ENCODE measurements at regions not wholly inside any gene's neighbourhood (a gene's known extent, or its start where the extent isn't known, plus 50 kb on each side); places are given as distances from the start of the nearest gene placed in this dataset.
"Not testable (repeated sequence)": the region's sequence is repeated elsewhere in the genome, so short reads cannot be mapped to it uniquely, and the experiment has no call there.

GRCh38 chr7:159335181-159335926, 190.7 kb upstream of the VIPR2 start:
- not testable (repeated sequence) for DNase-seq (ENCODE audit: low read depth in 4 of 4, low spot score in 3 of 4)

- DNase-seq (ENCODE audit: low read depth in 4 of 4, low spot score in 3 of 4), result not testable (repeated sequence)
Observed at GRCh38 chr7:159332854-159333479, 188.3 kb upstream of the VIPR2 start.

- no peak for DNase-seq (ENCODE audit: low read depth in 4 of 4, low spot score in 3 of 4)
Observed at GRCh38 chr7:159331462-159331861, 186.8 kb upstream of the VIPR2 start.

GRCh38 chr7:159329818-159330378, 185.2 kb upstream of the VIPR2 start:
- DNase-seq (ENCODE audit: low read depth in 4 of 4, low spot score in 3 of 4), result no peak

GRCh38 chr7:159328096-159328495, 183.4 kb upstream of the VIPR2 start:
- no peak for DNase-seq (ENCODE audit: low read depth in 4 of 4, low spot score in 3 of 4)

DNA sequence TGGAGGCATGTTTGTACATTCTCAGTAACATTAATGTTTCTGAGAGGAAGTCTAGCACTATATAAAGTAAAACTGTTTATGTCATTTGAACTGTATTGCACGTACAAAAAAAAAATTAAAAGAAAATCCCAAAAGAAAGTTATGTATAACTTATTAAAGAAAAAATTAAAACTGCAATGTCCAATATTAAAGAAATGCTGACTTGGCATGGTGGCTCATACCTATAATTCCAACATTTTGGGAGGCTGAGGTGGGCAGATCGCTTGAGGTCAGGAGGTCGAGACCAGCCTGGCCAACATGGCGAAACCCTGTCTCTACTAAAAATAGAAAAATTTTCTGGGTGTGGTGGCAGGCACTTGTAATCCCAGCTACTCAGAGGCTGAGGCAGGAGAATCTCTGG, 178.7 kb upstream of the VIPR2 start:
- no peak for DNase-seq (ENCODE audit: low read depth in 4 of 4, low spot score in 3 of 4)

DNA sequence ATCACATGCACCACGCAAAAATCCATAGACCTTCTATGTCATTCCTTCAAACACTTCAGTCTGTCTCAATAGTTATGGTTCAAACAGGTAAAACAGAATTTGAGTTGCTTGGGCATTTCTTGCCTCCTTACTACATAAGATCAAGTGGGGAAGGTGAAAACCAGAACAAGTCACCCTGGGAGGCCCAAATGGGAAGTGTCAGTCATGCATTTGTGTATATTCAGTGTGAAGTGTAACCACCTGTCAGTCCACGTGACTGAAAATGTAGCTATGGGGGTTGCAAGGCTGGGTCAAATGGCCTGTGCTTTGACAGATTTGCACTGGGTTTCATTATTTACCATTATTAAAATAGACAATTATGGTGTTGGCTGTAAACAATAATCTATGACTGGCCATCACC, 176.6 kb upstream of the VIPR2 start:
- no peak for DNase-seq (ENCODE audit: low read depth in 4 of 4, low spot score in 3 of 4)

GRCh38 chr7:159318682-159319351, 174.2 kb upstream of the VIPR2 start:
- no peak for DNase-seq (ENCODE audit: low read depth in 4 of 4, low spot score in 3 of 4)

DNA sequence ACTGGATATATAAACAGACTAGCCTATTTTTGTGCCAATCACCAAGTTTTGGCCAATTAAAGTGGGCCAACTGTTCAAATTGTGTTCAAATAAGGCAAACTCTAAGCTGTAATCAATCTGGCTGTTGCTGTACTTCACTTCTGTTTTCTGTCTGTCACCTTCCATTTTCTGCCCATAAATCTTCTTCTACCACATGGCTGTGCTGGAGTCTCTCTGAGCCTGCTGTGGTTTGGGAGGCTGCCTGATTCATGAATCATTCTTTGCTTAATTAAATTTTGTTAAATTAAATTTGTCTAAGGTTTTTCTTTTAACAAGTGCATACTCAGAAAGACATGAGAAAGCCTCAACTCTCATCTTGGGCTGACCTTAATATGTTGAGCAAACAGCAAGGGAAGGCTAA, 172.6 kb upstream of the VIPR2 start:
- no peak for DNase-seq (ENCODE audit: low read depth in 4 of 4, low spot score in 3 of 4)

DNA sequence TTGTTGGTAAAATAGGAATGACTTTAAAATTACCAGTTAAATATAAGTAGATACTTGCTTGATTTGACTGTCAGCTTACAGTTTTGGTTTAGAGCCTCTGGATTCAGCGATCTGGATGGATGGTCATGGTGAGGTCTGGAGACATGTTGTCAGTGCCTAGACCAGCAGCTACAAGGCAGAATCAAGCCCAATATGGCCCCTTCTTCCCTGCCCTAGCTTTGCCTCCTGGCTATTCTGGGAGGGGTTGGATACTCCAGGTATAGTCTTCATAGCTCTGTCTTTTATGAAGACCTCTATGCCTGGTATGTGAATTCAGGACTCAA, 166.5 kb upstream of the VIPR2 start:
- no peak for DNase-seq (ENCODE audit: low read depth in 4 of 4, low spot score in 3 of 4)

DNA sequence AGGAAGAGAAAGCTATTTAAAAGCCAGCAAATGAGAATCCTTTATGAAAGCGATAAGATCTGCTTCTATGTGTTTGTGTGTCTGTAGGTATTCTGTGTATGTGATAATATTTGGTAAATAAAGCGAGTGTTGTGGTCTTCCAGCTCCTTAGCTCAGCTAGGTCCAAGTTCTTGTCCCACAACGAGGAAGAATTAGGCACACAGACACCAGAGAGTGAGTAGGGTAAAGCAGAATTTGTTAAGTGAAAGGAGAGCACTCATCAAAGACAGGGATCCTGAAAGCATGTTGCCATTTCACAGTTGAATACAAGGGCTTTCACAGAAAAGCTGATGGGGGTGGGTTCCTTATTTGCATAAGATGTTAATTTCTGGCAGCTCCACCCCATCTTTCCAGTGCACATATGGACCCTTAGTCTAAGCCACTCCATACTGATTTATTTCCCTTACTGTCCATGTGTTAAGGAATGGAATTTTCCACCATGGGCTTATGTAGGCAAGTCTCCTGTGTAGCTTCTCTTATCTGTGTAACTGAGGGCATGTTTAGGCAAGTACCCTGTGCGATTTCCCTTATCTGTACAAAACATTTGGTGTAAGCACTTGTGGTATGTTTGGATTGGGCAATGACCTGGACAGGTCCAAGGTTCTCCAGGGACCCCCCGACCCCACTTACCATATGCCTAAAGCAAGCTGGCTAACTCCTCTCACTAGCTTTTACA, 165.9 kb upstream of the VIPR2 start:
- DNase-seq (ENCODE audit: low read depth in 4 of 4, low spot score in 3 of 4), result no peak

- not testable (repeated sequence) for DNase-seq (ENCODE audit: low read depth in 4 of 4, low spot score in 3 of 4)
Observed at GRCh38 chr7:159309214-159309613, 164.5 kb upstream of the VIPR2 start.

- no peak for DNase-seq (ENCODE audit: low read depth in 4 of 4, low spot score in 3 of 4)
Observed at GRCh38 chr7:159306012-159306411, 161.3 kb upstream of the VIPR2 start.

DNA sequence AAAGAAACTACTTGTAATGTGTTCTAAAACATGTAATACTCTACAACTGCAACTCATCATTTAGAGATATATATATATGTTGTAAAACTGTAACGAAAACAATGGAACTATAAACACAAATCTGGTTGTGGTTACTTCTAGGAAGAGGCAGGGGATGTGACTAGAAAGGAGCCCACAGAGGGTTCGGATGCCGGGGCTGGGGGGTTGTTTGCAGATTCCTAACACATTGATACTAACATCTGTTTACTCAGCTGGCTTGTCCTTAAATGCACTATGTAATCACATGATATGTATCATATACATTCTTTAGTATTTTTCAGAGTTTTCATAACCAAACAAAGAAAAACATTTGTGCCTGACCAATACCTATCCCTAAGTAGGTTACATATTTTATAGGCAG, 160.5 kb upstream of the VIPR2 start:
- DNase-seq (ENCODE audit: low read depth in 4 of 4, low spot score in 3 of 4), result not testable (repeated sequence)

DNA sequence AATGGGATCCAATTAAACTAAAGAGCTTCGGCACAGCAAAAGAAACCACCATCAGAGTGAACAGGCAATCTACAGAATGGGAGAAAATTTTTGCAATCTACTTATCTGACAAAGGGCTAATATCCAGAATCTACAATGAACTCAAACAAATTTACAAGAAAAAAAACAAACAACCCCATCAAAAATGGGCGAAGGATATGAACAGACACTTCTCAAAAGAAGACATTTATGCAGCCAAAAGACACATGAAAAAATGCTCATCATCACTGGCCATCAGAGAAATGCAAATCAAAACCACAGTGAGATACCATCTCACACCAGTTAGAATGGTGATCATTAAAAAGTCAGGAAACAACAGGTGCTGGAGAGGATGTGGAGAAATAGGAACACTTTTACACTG, 158.8 kb upstream of the VIPR2 start:
- DNase-seq (ENCODE audit: low read depth in 4 of 4, low spot score in 3 of 4), result not testable (repeated sequence)

DNA sequence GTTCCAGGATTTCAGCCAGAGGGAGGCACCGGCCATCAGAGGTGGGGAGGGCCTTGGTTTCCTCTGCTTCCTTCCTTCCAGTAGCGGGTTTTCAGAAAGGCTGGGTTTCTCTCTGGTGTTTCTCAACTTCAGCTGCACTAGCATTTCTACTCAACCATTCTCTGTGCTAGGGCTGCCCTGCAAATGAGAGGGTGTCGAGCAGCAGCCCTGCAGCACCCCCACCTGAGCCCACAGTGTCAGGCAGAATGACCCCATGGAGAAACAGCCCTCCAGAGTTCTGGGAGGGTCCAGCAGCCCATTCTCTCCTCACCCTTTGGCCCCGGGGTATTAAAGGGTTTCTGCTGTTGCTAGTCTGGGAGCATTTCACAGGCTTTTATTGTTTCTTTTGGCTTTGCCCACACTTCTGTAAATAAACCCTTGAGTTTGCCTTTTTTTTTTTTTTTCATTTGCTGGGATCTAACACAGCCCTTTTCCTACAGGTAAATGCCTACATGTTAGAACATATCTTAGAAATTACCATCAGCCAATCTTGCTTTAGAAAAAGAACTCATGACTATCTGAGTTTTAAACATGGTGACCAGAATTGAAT, 151.5 kb upstream of the VIPR2 start:
- DNase-seq (ENCODE audit: low read depth in 4 of 4, low spot score in 3 of 4), result no peak

DNA sequence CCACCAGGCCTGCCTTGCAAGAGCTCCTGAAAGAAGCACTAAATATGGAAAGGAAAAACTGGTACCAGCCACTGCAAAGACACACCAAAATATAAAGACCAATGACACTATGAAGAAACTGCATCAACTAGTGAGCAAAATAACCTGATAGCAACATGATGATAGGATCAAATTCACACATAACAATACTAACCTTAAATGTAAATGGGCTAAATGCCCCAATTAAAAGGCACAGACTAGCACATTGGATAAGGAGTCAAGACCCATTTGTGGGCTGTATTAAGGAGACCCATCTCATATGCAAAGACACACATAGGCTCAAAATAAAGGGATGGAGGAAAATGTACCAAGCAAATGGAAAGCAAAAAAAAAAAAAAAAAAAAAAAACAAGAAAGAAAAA, 141.8 kb upstream of the VIPR2 start:
- DNase-seq (ENCODE audit: low read depth in 4 of 4, low spot score in 3 of 4), result not testable (repeated sequence)

- no peak for DNase-seq (ENCODE audit: low read depth in 4 of 4, low spot score in 3 of 4)
Observed at GRCh38 chr7:159281573-159281972, 136.9 kb upstream of the VIPR2 start.

GRCh38 chr7:159280008-159280407, 135.3 kb upstream of the VIPR2 start:
- DNase-seq (ENCODE audit: low read depth in 4 of 4, low spot score in 3 of 4), result no peak

DNA sequence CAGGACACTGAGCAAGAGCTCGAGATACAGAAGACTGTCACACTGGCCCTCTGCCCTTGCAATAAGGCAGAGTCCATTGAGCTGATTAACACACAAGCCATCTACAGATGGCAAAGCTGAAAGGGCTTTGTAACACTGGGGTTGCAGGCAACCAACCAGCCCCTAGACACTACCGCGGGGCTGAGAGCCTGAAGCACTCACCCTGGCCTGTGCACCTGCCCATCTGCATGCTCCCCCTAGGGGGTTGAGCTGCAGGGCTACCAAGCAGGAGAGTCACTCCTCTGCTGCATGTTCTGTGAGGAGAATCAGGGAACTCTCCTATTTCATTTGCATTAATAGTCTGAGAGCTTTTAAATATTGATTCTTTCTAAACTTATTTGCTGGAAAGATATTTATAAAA, 128.1 kb upstream of the VIPR2 start:
- no peak for DNase-seq (ENCODE audit: low read depth in 4 of 4, low spot score in 3 of 4)

DNA sequence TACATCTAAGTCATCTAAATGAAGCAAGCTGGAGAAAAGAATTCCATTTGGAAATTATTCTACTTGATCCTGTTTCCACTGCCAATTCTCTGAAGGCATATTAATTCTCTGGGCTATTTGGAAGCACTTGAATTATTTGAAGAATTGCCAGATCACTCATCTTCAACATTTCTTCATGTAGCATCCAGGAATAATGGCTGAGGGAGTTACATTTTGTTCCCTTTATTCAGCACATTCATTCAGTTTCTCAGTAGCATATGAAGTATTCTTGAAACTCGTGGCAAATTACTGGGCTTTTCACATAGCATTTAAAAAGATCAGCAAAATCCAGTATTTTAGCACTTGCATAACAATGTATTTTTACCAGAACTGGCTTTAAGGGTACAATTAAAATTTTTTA, 127.1 kb upstream of the VIPR2 start:
- no peak for DNase-seq (ENCODE audit: low read depth in 4 of 4, low spot score in 3 of 4)
